ENCODE measurements at regions not wholly inside any gene's neighbourhood (a gene's known extent, or its start where the extent isn't known, plus 50 kb on each side); places are given as distances from the start of the nearest gene placed in this dataset.
A peak's percentile ranks its signal among the peaks of the same experiment; 100 is the strongest.

GRCh38 chr3:187618722-187619121 is 51.5 kb downstream of the SST start:
- DNase-seq, result no peak

- no peak for DNase-seq
These were observed 53.0 kb downstream of the SST start for GRCh38 chr3:187617213-187617612.

- peak; percentile 29 for DNase-seq
These were observed 53.8 kb downstream of the SST start for GRCh38 chr3:187616307-187616972.

GRCh38 chr3:187615630-187616029 is 54.6 kb downstream of the SST start:
- no peak for DNase-seq

GRCh38 chr3:187612656-187613055 is 57.5 kb downstream of the SST start:
- no peak for DNase-seq

GRCh38 chr3:187610981-187611511 is 59.1 kb downstream of the SST start:
- DNase-seq, result no peak

- DNase-seq, result no peak
These were observed 75.9 kb downstream of the SST start for GRCh38 chr3:187594272-187594671.

GRCh38 chr3:187593451-187593850 is 76.7 kb downstream of the SST start:
- DNase-seq, result no peak

GRCh38 chr3:187590861-187591576 is 79.2 kb downstream of the SST start:
- DNase-seq, result no peak

GRCh38 chr3:187587076-187587475 is 83.1 kb downstream of the SST start:
- DNase-seq, result no peak

- no peak for DNase-seq
These were observed 84.0 kb downstream of the SST start for GRCh38 chr3:187586226-187586625.

- no peak for DNase-seq
These were observed 97.8 kb downstream of the SST start for GRCh38 chr3:187572441-187572840.

GRCh38 chr3:187571701-187572100 is 98.5 kb downstream of the SST start:
- DNase-seq, result no peak

- no peak for DNase-seq
These were observed 99.4 kb downstream of the SST start for GRCh38 chr3:187570776-187571175.

- no peak for DNase-seq
These were observed 102.0 kb downstream of the SST start for GRCh38 chr3:187568171-187568570.

- DNase-seq, result no peak
These were observed 102.5 kb downstream of the SST start for GRCh38 chr3:187567661-187568121.

GRCh38 chr3:187567021-187567420 is 103.2 kb downstream of the SST start:
- no peak for DNase-seq

GRCh38 chr3:187565701-187566100 is 104.5 kb downstream of the SST start:
- DNase-seq, result peak; percentile 22

GRCh38 chr3:187558990-187559389 is 111.2 kb downstream of the SST start:
- DNase-seq, result no peak

- no peak for DNase-seq
These were observed 118.8 kb downstream of the SST start for GRCh38 chr3:187551416-187551815.

GRCh38 chr3:187550446-187550845 is 119.7 kb downstream of the SST start:
- no peak for DNase-seq

- DNase-seq, result no peak
These were observed 124.8 kb downstream of the SST start for GRCh38 chr3:187545366-187545765.

GRCh38 chr3:187544326-187544725 is 125.9 kb downstream of the SST start:
- DNase-seq, result no peak

- no peak for DNase-seq
These were observed 129.3 kb downstream of the SST start for GRCh38 chr3:187540847-187541246.
